ENCODE measurements at regions not wholly inside any gene's neighbourhood (a gene's known extent, or its start where the extent isn't known, plus 50 kb on each side); places are given as distances from the start of the nearest gene placed in this dataset.

DNA sequence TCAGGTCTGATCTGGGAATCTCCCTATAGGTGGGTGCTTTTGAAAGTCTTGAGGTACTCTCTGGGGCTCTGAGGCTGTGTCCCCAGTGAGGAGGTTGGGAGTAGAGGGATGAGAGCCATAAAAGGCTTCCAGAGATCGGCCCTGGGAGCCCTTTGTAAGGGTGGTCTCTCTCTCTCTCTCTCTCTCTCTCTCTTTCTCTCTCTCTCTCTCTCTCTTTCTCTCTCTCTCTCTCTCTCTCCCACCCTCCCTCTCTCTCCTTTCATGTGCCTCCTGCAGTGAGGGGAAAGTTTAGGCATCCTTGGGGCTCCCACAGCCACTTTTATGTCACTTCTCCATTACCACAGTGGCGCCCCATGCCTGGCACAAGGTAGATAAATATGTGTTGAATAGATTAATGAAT is 271.3 kb upstream of the N4BP1 start:
- DNase-seq: no peak

- DNase-seq: no peak
Measured at GRCh38 chr16:48879223-48880122, 269.5 kb upstream of the N4BP1 start.

DNA sequence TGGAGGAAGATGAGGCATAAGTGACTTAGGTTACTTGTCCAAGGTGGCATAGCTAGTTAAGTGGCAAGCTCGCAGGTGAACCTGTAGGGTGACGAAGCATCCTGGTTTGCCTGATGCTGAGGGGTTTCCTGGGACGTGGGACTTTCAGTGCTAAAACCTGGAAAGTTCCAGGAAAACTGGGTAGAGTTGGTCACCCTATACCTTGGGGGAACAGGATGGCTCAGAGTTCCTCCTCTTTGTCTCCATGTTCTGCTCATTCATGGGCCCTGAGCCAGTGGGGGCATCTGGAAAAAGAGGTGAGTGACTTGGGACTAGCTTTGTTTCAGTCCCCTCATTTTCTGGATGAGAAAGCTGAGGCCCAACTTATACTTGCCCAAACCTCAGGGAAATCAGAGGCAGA is 268.0 kb upstream of the N4BP1 start:
- no peak for DNase-seq

DNA sequence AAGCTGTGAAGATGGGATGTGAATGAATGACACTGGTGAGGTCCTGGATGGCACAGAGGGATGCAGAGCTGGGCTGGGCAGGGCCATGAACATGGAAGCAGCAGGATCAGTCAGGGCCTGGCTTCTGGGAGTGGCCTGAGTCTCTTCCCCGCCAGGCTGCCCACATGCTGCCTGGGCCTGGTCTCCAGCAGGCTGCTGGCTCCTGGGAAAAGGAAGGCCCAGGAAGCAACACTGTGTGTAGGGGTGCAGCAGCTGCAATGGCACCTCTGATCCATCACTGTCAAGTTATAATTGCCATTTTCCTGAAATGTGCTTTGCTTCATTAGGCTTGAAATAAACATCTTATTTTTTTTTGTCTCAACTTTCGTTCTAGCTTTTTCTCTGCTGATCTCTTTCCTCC is 260.2 kb upstream of the N4BP1 start:
- DNase-seq: no peak

- no peak for DNase-seq
Measured at GRCh38 chr16:48865520-48865919, 255.5 kb upstream of the N4BP1 start.

DNA sequence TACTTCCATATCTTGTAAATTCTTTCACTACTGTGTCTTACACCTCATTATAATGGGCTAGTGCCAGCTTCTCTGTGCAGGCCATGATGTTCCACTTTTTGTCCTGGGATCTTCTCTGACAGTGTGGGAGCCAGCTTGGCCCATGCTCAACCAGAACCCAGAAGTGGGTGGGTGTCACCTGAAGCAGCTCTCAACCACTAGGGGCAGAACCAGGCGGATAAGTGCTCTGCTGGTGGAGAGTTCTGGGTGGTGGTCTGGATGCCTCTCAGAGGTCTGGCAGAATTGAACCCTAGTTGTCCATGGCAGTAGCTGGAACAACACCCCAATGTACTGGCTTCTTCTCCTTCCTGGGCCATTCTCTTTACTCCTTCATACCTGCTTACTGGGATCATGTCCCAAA is 254.1 kb upstream of the N4BP1 start:
- no peak for DNase-seq

DNA sequence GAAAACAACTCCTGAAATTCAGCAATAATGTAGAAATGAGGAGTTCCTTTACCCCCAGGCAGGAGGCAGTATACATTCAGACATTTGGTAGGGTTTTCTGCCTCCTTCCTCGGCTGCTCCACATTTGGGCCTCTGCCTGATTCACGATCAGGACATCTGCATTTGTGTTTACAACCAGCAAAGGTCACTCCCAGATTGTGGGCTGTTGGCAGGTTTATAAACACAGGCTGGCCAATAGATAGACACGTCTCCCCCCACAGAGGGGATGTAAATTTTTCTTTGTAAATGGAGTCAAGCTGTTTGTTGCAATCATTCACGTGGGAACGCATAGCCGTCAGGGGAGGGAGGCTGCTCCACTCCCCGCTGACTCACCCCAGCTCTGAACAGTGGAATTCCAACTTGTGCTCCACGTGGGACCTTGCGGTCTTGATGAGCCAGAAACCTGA is 252.1 kb upstream of the N4BP1 start:
- no peak for DNase-seq

GRCh38 chr16:48860341-48860740 is 250.4 kb upstream of the N4BP1 start:
- DNase-seq: no peak

DNA sequence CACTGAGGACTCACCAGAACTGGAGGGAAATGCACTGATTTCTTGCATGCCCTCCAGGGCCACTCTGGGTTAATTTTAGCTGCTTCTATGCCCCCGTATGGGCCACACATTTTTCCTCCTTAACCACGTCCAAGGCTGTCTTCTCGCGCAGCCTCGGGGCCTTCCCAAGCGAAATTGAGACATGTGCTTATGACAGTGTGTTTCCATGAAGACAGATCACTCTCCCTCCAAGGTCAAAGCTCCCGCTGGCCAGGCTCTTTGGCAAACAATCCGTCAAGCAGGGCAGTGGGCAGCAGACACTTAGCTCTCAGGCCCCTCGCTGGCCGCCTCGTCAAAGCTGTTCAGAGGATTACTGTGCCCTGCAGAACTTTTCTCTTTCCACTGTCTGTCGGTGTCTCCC is 243.0 kb upstream of the N4BP1 start:
- no peak for DNase-seq

DNA sequence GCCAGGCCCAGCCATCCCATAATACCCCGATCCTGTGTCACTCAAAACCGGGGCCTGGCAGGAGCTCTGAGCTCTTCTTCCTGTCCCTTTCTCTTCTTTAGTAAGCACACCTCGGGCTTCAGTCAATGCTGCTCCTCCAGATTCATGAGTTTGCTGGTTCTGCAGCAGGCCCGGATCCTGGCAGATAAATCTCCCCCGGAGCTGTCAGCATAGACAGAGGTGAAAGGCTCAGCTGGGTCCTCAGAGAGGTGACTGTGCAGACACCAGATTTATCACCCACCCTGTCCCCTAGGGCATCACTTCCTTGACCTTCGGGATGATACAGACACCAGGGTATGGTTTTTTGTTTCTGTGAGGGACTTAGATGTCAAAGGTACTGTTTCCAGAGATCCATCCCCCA is 242.5 kb upstream of the N4BP1 start:
- no peak for DNase-seq

DNA sequence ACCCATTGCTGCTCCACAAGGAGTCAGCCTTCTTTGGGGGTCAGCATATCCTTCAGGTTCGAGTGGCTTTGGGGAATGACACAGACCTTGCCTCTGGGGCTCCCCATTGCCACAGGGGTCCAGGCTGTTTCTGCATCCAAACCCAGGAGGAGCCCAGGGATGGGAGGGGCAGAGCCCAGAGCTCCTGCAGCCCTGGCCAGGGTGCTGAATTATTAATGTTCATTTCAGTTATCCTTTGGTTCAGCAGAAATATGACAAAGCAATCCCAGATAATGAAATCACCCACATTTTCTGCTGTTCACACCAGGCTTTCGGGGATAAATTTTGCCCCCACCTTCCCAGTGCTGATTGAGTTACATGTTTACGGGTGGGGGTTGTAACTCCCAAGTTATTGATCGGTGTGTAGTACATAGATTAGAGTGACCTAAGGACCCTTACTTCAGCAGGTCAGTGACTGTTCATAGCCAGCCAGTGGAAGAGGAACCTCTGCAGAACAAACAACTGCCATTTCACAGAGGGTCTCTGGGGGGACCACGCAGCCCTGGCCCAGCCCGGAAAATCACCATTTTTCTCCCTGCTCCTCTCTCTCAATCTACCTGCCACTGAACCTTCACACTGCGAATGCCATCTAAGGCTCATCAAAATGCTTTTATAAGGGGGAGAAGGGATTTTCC is 240.3 kb upstream of the N4BP1 start:
- no peak for DNase-seq

- no peak for DNase-seq
Measured at GRCh38 chr16:48846277-48846676, 236.3 kb upstream of the N4BP1 start.

- DNase-seq: no peak
Measured at GRCh38 chr16:48845261-48845660, 235.3 kb upstream of the N4BP1 start.

DNA sequence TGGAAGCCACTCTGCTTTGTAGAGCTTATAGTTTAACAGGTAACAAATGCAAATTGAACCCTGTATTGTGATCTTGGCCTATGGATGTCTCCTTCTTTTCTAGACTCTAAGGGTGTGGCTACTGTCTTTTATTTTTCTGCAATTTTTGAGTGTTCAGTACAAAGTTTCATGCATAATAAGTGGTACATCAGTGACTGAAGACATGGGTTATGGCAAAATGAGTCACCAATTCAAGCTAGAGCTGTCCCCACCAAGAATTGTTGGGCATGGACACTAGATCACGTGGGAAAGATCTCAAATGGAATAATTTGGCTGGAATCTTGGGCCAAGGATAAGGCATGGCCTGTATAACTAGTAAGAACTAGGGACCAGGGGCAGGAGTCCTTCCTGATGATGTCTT is 228.4 kb upstream of the N4BP1 start:
- DNase-seq: no peak

GRCh38 chr16:48836636-48837035 is 226.7 kb upstream of the N4BP1 start:
- no peak for DNase-seq

DNA sequence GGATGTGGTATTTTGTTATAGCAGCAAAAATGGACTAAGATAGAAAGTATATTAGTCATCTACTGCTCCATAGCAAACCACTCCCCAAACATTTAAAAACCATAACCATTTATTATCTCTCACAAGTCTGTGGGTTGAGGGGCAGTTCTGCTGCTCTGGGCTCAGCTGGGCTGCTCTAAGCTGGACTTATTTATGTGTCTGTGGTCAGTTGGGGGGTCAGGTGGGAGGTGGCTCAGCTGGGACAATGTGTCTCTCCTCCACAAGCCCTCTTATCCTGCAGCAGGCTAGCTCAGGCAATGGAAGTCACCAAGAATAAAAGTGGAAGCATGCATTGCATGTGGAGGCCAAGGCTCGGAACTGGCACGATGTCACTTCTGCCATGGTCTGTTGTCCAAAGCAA is 226.1 kb upstream of the N4BP1 start:
- DNase-seq: no peak

- DNase-seq: no peak
Measured at GRCh38 chr16:48834576-48834975, 224.6 kb upstream of the N4BP1 start.

DNA sequence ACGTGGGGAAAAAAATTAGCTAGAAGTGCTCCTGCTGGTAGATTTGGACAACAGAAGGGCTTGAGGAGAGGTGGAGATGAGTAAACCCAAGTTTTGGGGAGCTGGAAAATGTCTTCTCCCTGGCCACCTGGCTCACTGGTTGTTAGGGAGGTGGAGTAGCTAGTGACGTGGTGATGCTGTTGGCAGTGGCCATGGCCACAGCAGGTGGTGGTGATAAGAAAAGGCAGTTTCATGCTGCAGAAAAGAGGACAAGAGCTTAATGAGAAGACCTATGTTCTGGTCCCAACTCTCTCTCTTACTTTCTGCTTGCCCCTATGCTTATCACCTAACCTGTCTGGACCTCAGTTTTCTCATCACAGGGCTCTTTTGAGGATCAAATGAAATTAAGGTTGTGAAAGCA is 223.5 kb upstream of the N4BP1 start:
- DNase-seq: no peak

DNA sequence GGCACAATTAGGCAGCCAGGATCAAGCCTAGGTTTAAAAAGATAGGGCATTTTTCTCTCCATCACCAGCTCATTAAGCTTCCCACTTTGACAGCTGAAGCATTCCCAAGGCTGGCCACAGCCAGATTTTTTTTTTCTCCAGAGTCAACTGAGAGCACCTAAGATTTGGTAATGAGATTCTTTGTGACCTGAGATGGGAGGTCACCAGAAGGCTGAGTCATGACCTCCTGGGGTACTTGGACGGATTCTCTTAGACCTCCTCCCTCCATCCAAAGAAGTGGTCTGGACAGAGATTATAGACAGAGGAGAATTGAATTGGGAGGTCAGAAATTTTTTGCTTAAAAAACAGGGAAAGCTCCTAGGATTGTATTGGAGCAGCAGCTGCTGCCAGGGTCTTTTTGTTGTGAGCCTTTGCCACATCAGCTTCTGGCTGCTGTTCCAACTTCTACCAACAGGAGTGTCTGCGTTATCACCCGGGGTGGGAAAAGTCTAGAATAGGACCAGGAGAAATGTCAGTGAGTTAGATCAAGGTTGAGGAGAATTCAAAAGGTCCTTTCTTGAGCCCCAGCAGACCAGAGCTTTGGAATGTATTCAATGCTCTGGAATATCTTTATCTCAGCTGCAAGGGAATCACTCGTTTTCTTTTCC is 221.2 kb upstream of the N4BP1 start:
- DNase-seq: no peak

DNA sequence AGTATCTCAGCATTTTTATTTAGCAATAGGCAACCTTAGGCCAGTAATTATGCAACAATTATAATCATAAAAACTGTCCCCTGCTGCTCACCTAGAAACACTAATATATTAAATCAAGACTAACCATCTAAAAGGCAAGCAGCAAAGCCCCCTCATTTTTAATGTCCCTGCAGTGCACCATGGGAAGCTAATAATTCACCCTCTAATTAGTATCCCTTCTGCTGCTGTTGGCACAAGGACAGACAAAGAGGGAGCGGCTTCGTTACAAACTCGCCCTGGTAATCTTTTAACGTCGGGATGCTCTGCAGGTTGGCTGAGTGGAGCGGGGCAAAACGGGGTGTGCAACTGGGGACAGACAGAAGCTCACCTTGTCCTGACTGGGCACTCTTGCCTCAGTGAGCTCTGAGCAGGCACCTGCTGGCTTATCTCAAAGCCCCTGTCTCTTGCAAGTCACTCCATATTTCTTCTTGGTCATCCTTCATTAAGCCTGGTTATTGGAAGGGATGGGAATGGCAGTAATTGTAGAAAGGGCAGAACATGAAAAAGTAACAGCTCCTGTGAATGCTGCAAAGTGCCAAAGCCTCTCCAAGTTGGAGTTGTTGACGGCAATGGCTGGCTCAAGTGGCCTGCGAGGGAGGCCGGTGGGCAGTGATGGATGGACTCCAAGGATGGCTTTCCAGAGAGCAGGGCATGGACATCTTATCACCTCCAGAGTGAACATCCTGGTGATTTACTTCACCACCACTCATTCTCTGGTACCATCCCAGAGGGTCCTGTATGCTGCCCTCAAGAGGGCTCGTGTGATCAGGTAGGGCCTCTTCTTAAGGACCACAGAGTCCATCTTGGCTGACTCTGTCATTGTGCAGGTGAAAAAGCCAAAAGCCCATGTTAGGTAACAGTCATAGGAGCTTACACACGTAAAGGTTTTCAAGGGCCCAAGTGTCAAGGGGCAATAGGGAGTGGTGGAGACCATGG is 219.6 kb upstream of the N4BP1 start:
- no peak for DNase-seq

DNA sequence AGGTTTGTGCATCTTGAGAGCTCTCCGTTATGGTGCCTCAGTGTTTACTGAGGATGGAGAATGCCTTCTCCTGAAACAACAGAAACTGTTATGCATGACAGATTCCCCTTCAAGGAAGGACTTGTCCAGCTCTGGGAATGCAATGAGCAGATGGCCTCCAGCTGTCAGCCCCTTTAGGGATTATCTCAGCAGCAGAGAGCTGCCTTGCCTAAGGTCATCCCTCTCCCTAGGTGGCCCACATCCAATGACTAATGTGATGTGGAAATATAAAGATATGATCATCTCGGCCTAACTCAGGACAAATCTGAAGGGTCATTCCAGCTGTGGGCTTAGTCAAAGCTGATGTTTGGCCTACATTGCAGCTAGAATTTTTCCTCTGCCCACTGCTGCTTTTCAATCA is 214.3 kb upstream of the N4BP1 start:
- DNase-seq: no peak

DNA sequence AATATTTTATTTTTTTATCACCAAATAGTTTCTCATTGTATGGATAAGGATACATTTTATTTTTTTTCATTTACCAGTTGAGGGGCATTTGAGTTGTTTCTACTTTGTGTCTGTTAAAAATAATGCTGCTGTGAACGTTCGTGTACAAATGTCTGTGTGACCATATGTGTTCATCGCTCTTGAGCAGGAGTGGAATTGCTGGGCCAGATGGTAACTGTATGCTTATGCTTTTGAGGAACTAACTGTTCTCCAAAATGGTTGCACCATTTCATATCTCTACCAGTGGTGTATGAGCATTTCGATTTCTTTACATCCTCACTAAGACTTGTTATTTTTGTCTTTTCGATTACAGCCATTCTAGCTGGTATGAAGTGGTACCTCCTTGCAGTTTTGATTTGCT is 212.5 kb upstream of the N4BP1 start:
- no peak for DNase-seq

DNA sequence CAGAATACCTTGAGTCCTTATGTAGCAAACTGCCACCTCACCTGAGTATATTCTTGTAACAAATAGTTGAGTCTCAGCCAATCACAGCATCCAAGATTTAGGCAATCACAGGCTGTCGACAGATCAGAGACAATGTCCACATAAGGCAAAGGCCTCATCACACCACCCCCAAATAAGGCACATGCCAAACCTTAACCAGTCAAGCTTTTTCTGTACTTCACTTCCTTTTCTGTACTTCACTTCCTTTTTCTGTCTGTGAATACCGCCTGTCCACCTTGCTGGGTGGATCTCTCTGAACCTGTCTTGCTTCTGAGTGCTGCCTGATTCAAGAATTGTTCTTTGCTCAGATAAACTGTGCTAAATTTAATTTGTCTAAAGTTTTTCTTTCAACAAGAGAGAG is 210.4 kb upstream of the N4BP1 start:
- no peak for DNase-seq
